GM18502 (cell line): ENCODE measurements at regions not wholly inside any gene's neighbourhood (a gene's known extent, or its start where the extent isn't known, plus 50 kb on each side); places are given as distances from the start of the nearest gene placed in this dataset.

Experiments
- ATAC-seq: cut with Tn5 transposase; IDR thresholded peaks from one replicate; pipeline ENCODE4 v1.9.1; 2021; ENCODE audit warnings: mild to moderate bottlenecking; ENCODE audit not compliant: unreplicated experiment, poor library complexity

DNA sequence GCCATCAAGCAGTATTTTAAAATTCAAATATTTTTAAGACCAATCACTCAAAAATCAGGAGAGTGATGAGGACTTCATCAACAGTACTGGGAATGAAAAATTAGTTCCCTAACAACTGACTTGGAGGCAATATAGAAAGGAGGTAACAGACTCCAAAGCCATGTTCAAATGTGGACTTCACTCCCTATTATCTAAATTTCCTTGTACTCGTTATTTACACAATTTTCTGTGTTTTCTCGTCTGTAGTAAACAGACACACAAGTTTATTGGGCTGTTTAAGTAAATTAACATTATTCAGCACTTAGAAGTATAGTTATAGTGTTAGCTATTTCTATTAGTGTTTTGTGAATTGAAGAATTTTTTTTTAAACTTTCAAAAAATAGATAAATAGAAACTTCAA lies 159.5 kb upstream of the FTMT start:
- no peak for ATAC-seq

GRCh38 chr5:121693864-121694263 lies 157.8 kb upstream of the FTMT start:
- ATAC-seq: no peak

- no peak for ATAC-seq
Observed at GRCh38 chr5:121695307-121695706, 156.4 kb upstream of the FTMT start.

DNA sequence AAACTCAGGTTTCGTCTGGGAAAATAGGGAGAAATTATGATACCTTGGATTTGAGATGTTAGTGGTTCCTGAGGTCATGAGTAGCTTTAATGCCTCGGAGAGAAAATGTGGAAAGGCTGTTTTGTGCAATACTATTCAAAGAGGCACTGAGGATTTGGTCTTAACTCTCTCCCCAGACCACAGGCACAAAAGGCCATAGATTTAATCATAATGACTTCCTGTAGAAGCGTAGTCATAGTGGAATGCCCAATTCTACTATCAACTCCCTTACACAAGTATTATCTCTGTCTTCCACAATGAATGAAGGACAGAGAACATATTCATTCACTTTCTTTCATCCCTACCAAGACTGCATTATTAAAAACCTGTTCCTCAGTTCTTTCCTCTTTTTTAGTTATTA lies 153.0 kb upstream of the FTMT start:
- ATAC-seq: no peak

- no peak for ATAC-seq
Observed at GRCh38 chr5:121701731-121702130, 150.0 kb upstream of the FTMT start.

DNA sequence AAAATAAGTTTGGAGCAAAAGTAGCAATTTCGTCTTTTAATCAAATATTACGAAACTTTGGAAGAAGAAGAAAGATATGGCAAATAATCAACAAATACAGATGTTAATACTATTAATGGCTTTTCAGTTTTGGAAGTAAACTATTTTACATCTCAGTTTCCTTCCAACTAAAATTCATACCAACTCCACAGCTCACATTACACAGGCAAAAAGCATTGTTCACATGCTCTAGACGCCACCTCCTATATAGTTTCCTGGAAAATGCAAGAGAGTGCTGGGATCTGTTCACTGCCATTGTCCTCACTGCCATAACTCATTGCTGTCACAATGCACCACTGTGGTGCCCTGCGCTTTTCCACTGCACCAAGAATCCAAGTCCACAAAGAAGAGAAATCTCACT lies 149.0 kb upstream of the FTMT start:
- no peak for ATAC-seq

DNA sequence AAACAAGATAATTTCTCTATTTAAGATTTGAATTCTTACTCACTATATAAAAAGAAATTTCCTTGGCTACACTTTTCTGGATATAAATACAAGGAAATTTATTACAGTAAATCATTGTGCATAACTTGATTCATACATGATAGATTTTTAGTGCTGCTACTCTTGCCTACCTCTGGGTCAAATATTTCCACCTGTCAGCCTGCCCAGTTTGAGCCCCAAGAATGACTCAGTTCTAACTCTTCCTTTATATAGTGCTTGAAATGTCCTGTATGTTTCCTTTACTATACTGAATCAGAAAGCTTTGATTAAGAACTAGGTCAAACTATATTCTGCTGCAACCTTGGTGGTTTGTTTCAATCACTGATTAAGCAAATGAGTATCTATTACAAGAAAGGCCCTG lies 147.4 kb upstream of the FTMT start:
- no peak for ATAC-seq

DNA sequence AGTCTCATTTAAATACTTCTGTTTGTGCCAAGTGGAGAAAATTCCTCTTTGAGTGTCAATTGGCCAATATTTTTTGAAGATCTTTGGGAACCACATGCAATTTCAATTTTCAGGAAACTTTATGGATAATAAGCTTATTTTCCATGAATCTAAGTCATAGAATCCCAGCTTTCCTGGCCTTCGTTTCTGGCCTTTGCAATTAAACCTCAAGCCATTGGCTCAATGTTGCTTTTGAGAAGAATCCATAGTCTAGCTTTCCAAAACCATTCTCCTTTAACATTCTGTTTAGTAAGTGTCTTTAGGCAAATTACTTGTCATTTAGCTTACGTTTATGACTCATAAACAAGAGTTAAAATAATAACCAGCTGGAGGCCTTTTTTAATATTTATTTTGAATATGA lies 145.0 kb upstream of the FTMT start:
- ATAC-seq: no peak

DNA sequence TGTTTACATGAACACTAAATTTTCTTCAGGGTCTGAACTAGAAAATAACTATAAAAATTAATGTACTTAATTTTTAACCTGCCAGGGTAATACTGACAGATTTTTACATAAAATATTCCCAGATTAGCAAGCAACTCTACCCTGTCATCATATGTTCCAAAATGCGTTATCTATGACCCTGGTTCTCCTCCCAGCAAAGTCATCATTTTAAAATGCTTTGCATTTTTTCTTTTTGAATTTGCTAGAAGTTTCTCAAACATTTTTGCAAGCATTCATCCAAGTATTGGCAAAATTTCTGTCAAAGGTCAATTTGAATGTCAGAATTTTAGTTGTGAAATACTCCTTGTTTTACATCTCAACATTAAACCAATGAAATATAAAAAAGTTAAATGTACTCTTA lies 144.5 kb upstream of the FTMT start:
- ATAC-seq: no peak

DNA sequence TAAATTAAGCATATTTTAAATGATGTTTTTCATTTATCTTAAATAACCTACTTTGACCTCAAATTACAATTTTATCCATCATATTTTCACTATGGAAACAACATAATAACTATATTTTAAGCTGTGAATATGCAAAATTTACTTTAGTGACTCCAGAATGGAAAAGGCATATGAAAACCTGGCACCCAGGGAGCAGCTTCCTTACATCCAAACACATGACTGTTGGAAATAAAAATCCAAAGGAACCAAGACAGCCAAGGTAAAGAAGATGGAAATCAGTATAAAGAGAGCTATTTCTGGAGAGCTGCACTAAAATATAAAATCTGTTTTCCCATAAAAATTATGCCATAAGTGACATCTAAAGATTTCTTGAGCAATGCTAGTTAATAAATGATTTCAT lies 140.3 kb upstream of the FTMT start:
- ATAC-seq: no peak

DNA sequence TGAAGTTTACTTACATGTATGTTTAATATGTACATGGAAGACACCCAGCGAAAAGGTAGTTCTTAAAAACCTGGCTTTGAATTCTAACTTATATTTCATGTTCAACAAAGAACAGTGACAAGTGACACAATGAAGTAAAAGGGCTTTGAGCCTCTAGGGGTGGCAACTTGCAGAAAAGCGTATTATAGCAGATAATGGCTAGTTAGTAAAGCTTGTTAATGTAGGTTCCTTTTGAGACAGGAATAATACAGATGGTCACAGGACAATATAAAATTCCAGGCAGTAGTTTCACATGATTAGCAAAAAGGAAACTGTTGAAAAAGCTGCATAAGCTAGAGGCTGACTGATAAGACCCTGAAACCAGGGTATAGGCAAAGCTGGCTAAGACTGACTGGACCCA lies 132.4 kb upstream of the FTMT start:
- ATAC-seq: no peak

DNA sequence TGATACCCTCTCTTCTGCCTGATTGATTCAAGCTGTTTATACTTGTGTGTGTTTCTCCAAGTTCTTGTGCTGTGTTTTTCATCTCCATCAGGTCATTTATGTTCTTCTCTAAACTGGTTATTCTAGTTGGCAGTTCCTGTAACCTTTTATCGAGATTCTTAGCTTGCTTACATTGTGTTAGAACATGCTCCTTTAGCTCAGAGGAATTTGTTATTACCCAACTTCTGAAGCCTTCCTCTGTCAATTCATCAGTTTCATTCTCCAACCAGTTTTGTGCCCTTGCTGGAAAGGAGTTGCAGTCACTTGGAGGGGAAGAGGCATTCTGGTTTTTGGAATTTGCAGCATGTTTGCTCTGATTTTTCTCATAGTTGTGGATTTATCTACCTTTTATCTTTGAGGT lies 126.2 kb upstream of the FTMT start:
- no peak for ATAC-seq

- no peak for ATAC-seq
Observed at GRCh38 chr5:121726991-121727390, 124.7 kb upstream of the FTMT start.

DNA sequence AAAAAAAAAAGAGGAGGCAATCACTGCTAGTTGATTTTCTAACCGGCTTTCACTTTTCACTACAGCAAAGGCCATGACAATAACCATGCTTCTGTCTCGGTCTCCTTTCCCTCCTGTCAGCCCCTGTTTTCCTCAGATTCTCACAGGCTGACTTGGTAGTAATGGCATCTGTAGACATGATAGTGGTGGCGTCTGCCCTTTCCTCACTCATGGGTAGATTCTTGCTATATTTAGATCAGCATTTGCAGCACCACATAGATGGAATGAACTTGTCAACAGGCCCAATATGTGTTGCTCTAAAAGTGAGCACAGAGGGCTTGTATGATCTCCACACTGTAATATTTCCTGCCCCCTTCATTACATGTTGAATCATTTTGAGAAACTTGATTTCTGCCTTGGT lies 120.3 kb upstream of the FTMT start:
- ATAC-seq: no peak

GRCh38 chr5:121735618-121736017 lies 116.1 kb upstream of the FTMT start:
- ATAC-seq: no peak

- no peak for ATAC-seq
Observed at GRCh38 chr5:121737120-121737519, 114.6 kb upstream of the FTMT start.

DNA sequence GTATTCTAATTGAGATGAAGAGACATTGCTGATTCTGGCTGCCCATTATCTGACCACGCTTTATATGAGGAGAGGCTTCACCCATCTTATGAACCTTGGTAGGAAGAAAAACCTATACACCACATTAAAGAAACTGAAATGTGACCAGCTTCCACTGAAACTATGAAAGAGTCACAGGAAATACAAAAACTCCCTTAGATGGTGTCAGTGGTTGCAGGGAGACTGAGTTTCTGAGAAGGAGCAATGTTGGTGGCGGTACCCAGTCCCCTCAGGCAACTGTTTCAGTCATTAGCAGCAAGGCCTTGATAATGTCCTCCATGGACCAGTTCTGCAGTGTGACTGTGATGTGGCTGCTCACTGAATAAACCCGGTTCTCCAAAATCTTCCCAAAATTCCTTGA lies 110.5 kb upstream of the FTMT start:
- ATAC-seq: no peak

DNA sequence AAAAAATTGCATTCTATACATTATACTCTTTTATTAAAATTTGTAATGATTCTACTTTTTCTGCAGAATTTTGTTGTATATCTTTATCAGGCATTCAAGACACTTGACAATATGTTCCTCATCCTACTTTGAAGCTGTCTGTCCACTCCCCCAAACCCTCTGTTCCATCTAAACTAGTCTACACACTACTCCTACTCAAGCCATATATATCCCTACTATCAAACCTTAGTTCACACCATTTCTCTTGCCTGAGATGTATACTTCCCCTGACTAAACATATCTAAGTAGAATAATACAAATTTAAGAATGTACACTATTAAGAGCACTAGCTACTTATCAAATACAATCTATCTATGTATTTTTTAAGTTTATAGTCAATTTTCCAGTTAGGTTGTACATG lies 107.1 kb upstream of the FTMT start:
- ATAC-seq: no peak

DNA sequence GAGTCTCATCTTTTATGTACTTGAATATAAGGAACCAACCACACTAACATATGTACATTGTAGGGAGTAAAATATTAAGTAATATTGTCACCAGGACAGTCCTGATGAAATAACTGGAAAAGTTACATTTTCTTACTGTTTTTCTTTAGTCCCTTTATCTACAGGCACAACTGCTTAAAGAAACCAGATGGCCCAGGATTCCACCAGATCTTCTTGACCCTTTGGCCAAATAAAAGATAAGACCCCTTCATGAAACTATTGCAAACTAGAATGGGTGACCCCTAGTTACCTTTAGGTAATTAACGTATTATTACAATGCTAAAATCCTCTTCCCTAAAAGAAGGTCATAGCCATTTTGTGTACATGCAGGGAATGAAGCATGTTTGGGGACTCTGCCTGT lies 106.3 kb upstream of the FTMT start:
- no peak for ATAC-seq

GRCh38 chr5:121746763-121747162 lies 104.9 kb upstream of the FTMT start:
- no peak for ATAC-seq

DNA sequence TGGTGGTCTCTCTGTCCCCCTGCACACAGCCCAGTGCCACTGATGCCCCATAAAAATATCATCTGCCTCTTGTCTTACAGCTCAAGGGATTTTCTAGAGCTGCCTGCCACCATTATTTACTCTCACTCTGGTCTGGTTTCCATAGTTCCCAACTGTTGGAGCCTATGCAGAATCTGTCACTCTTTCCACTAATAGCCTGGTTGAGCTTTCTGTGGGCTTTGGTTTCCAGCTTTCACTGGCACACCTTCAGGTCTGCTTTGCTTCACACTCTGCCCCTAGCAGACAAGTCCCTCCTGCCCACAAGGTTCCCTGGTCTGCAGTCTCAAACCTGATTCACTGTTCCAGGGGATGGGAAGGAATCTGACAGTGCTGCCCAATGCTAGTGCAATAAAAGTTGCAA lies 103.0 kb upstream of the FTMT start:
- ATAC-seq: no peak

DNA sequence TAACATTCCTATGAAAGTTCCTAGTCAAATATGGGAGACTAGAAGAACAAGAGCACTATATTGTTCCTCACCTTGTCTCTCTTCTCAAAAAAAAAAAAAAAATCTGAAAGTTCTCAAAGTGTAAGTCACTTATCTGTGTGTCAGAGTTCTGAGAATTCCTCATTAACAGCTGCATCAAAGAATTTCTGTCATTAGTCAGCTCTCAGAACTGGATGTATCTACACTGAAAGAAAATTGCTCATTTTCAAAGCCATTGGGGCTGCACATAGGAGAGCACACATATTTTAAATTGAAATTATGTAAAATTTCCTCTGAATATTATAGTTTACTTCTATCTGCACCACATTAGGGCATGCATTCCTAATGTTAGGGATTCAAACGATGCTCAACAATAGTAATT lies 99.5 kb upstream of the FTMT start:
- no peak for ATAC-seq

DNA sequence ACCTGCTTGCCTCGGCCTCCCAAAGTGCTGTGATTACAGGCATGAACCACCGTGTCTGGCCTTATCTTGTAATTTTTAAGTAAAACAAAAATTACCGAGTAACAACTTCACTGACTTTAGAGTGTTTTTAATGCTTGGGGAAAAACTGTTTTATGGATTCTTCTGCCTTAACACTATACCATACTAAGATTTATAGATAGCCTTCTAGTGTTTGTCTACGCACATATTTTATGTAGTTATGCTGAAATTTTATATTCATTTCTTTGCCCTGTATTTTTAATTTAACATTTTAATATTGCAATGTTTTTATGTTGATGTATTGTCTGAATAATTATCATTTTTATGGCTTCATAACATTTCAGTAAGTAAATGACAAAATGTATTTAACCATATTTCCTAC lies 96.4 kb upstream of the FTMT start:
- ATAC-seq: no peak

DNA sequence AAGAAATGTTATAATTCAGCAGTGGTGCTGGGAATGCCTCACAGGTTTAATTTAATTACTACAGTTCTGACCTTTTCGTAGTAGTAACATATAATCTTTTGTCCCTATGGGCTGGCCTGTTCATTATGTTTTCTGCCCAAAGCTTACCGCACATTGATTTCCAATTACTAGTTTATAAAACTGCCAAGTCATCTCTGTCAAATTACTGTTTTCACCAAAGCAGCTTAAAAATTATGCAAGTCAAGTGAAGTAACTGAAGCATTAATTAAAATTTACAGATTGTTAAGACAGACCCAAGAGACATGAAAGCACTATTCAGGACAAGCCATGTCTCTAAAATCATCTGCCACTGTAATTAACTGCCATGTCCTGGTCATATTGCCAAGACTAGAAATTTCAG lies 93.9 kb upstream of the FTMT start:
- no peak for ATAC-seq
